ENCODE measurements at regions not wholly inside any gene's neighbourhood (a gene's known extent, or its start where the extent isn't known, plus 50 kb on each side); places are given as distances from the start of the nearest gene placed in this dataset.

GRCh38 chr1:244989813-244990212 lies 125.5 kb upstream of the HNRNPU start:
- Histone ChIP-seq H3K9ac (ENCODE audit: low read length in 3 of 3) (no peak overlapping the region), H3K9me3 (ENCODE audit: control insufficient read depth in 2 of 3, insufficient read depth in 1 of 3, low read length in 3 of 3) (no peaks in the 10 kb centered on the region), H3K4me3 (ENCODE audit: low read length in 3 of 3) (no peak overlapping the region), H3K36me3 (ENCODE audit: control insufficient read depth in 2 of 3, insufficient read depth in 3 of 3, low read length in 3 of 3) (no peaks in the 10 kb centered on the region), H3K4me1 (ENCODE audit: control insufficient read depth in 2 of 3, insufficient read depth in 2 of 3, low read depth in 1 of 3, low read length in 3 of 3) (peaks cover 0 to 3% (median 0%) of the 10 kb centered on the region in 3 donors), H3K27me3 (ENCODE audit: control insufficient read depth, insufficient read depth, low read length) (no peaks in the 10 kb centered on the region), H3K27ac (ENCODE audit: low read depth in 2 of 2, low read length in 2 of 2) (no peak overlapping the region)
- DNase-seq (no peak), FAIRE-seq (no peak)
- TF ChIP-seq, protein P1, sequence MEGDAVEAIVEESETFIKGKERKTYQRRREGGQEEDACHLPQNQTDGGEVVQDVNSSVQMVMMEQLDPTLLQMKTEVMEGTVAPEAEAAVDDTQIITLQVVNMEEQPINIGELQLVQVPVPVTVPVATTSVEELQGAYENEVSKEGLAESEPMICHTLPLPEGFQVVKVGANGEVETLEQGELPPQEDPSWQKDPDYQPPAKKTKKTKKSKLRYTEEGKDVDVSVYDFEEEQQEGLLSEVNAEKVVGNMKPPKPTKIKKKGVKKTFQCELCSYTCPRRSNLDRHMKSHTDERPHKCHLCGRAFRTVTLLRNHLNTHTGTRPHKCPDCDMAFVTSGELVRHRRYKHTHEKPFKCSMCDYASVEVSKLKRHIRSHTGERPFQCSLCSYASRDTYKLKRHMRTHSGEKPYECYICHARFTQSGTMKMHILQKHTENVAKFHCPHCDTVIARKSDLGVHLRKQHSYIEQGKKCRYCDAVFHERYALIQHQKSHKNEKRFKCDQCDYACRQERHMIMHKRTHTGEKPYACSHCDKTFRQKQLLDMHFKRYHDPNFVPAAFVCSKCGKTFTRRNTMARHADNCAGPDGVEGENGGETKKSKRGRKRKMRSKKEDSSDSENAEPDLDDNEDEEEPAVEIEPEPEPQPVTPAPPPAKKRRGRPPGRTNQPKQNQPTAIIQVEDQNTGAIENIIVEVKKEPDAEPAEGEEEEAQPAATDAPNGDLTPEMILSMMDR (IDR thresholded peaks at IDR 0.05; ENCODE audit: borderline replicate concordance, extremely low read depth, insufficient read depth): no peak
- intact Hi-C loops (cut with DNase I): no loop called here

DNA sequence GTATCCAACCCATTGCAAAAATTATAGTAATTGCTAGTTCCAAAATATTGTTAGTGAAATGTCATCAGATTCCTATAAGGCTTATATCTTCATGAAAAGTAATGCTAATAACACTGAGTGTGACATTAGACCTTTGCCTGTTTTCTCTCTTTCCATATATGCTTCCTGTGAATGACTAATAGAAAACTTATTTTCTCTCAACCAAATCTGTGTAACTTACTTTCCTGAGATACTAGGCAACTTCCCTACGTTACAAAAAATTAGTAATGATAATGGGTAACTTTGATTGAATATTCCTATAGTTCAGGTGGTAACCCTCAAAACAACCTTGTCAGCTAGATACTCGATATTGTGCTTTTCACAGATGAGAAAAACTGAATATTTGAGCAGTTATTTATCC lies 124.2 kb upstream of the HNRNPU start:
- Histone ChIP-seq H3K27ac (ENCODE audit: low read depth in 2 of 2, low read length in 2 of 2) (no peak overlapping the region), H3K9me3 (ENCODE audit: control insufficient read depth in 2 of 3, insufficient read depth in 1 of 3, low read length in 3 of 3) (no peaks in the 10 kb centered on the region), H3K4me3 (ENCODE audit: low read length in 3 of 3) (no peak overlapping the region), H3K4me1 (ENCODE audit: control insufficient read depth in 2 of 3, insufficient read depth in 2 of 3, low read depth in 1 of 3, low read length in 3 of 3) (peaks cover 0 to 3% (median 0%) of the 10 kb centered on the region in 3 donors), H3K27me3 (ENCODE audit: control insufficient read depth, insufficient read depth, low read length) (no peaks in the 10 kb centered on the region), H3K9ac (ENCODE audit: low read length in 3 of 3) (no peak overlapping the region), H3K36me3 (ENCODE audit: control insufficient read depth in 2 of 3, insufficient read depth in 3 of 3, low read length in 3 of 3) (no peaks in the 10 kb centered on the region)
- DNase-seq (no peak), FAIRE-seq (no peak)
- intact Hi-C loops (cut with DNase I): no loop called here
- TF ChIP-seq, protein P1 (IDR thresholded peaks at IDR 0.05; ENCODE audit: borderline replicate concordance, extremely low read depth, insufficient read depth): no peak

DNA sequence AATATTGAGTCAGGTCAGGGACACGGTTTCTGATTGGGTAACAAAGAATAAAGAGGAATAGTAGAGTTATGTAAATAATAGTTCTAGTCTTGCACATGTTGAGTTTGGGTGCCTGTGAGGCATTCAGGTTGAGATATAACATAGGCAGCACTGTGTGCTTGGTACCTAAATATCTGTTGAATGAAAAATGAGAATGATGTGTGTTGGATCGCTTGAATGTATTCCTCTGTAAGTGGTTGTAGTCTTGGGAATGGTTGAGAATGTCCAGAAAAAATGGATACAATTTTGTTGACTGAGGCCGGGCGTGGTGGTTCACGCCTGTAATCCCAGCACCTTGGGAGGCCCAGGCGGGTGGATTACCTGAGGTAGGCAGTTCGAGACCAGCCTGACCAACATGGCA lies 116.3 kb upstream of the HNRNPU start:
- FAIRE-seq: no peak

More for the DNA sequence above, 116.3 kb upstream of the HNRNPU start:
- TF ChIP-seq, protein P1 (IDR thresholded peaks at IDR 0.05; ENCODE audit: borderline replicate concordance, extremely low read depth, insufficient read depth): no peak
- Histone ChIP-seq H3K4me1 (ENCODE audit: control insufficient read depth in 2 of 3, insufficient read depth in 2 of 3, low read depth in 1 of 3, low read length in 3 of 3) (no peaks in the 10 kb centered on the region), H3K27me3 (ENCODE audit: control insufficient read depth, insufficient read depth, low read length) (no peaks in the 10 kb centered on the region), H3K9me3 (ENCODE audit: control insufficient read depth in 2 of 3, insufficient read depth in 1 of 3, low read length in 3 of 3) (no peaks in the 10 kb centered on the region), H3K9ac (ENCODE audit: low read length in 3 of 3) (no peak overlapping the region), H3K4me3 (ENCODE audit: low read length in 3 of 3) (no peak overlapping the region), H3K27ac (ENCODE audit: low read depth in 2 of 2, low read length in 2 of 2) (no peak overlapping the region), H3K36me3 (ENCODE audit: control insufficient read depth in 2 of 3, insufficient read depth in 3 of 3, low read length in 3 of 3) (no peaks in the 10 kb centered on the region)
- no peak for DNase-seq
- intact Hi-C loops (cut with DNase I): no loop called here

All from kidney (tissue), 13 donors.